Liver (tissue), 3 donors: ENCODE measurements at regions not wholly inside any gene's neighbourhood (a gene's known extent, or its start where the extent isn't known, plus 50 kb on each side); places are given as distances from the start of the nearest gene placed in this dataset.

Source experiments
- EGR1 ChIP-seq, 2 donors: IDR thresholded peaks; 2 replicates each; pipeline ENCODE4 v1.6.1; 2016 to 2018; ENCODE audit warnings: antibody characterized with exemption in 2 of 2, low read depth in 2 of 2
- FOXA1 ChIP-seq: IDR thresholded peaks from 2 replicates; pipeline ENCODE4 v1.6.1; 2016; ENCODE audit warnings: antibody characterized with exemption
- HNF4A ChIP-seq, 2 donors: conservative IDR thresholded peaks; 2 replicates each; pipeline ENCODE4 v1.6.1; 2016; ENCODE audit warnings: antibody characterized with exemption in 2 of 2, mild to moderate bottlenecking in 2 of 2
- MAX ChIP-seq: IDR thresholded peaks from 2 replicates; pipeline ENCODE4 v1.6.1; 2016; ENCODE audit warnings: antibody characterized with exemption
- RAD21 ChIP-seq, 2 donors: IDR thresholded peaks; 2 replicates each; pipeline ENCODE4 v1.6.1; 2016; ENCODE audit warnings: antibody characterized with exemption in 2 of 2, mild to moderate bottlenecking in 2 of 2
- REST ChIP-seq: IDR thresholded peaks from 2 replicates; pipeline ENCODE4 v1.6.1; 2016; ENCODE audit warnings: antibody characterized with exemption, mild to moderate bottlenecking
- SP1 ChIP-seq: IDR thresholded peaks from 2 replicates; pipeline ENCODE4 v1.6.1; 2018; ENCODE audit warnings: antibody characterized with exemption, mild to moderate bottlenecking
- TAF1 ChIP-seq: conservative IDR thresholded peaks from 2 replicates; pipeline ENCODE4 v1.6.1; 2016; ENCODE audit warnings: antibody characterized with exemption, mild to moderate bottlenecking
- YY1 ChIP-seq: IDR thresholded peaks from 2 replicates; pipeline ENCODE4 v1.6.1; 2016; ENCODE audit warnings: antibody characterized with exemption, mild to moderate bottlenecking
- ZBTB33 ChIP-seq: IDR thresholded peaks from 2 replicates; pipeline ENCODE4 v1.6.1; 2016; ENCODE audit warnings: antibody characterized with exemption
- TF ChIP-seq, protein P1 (sequence below): fragments of 150-350 bp; IDR thresholded peaks from 2 replicates; pipeline ENCODE4 v1.5.1; 2017; ENCODE audit warnings: improper control_type of control experiment, low read depth, low read length; ENCODE audit not compliant: missing input control
- TF ChIP-seq, protein P2 (sequence below): IDR thresholded peaks from 2 replicates; pipeline ENCODE4 v1.6.1; 2016; ENCODE audit warnings: antibody characterized with exemption
- donor health status: healthy.
- donor health status: healthy.

- TF ChIP-seq, protein P1, sequence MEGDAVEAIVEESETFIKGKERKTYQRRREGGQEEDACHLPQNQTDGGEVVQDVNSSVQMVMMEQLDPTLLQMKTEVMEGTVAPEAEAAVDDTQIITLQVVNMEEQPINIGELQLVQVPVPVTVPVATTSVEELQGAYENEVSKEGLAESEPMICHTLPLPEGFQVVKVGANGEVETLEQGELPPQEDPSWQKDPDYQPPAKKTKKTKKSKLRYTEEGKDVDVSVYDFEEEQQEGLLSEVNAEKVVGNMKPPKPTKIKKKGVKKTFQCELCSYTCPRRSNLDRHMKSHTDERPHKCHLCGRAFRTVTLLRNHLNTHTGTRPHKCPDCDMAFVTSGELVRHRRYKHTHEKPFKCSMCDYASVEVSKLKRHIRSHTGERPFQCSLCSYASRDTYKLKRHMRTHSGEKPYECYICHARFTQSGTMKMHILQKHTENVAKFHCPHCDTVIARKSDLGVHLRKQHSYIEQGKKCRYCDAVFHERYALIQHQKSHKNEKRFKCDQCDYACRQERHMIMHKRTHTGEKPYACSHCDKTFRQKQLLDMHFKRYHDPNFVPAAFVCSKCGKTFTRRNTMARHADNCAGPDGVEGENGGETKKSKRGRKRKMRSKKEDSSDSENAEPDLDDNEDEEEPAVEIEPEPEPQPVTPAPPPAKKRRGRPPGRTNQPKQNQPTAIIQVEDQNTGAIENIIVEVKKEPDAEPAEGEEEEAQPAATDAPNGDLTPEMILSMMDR = no peak
- TF ChIP-seq YY1 = no peak
- no peak for TF ChIP-seq ZBTB33
- TF ChIP-seq RAD21 (IDR thresholded peaks at IDR 0.05) = no peak
- no peak for TF ChIP-seq FOXA1
- TF ChIP-seq TAF1 = no peak
- TF ChIP-seq, protein P2, sequence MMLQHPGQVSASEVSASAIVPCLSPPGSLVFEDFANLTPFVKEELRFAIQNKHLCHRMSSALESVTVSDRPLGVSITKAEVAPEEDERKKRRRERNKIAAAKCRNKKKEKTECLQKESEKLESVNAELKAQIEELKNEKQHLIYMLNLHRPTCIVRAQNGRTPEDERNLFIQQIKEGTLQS = no peak
- no peak for TF ChIP-seq SP1
- TF ChIP-seq EGR1 (IDR thresholded peaks at IDR 0.05; ENCODE audit: low read depth in 2 of 2) = no peak
- no peak for TF ChIP-seq REST
- no peak for TF ChIP-seq MAX
- no peak for TF ChIP-seq HNF4A (conservative IDR thresholded peaks at IDR 0.05)
Measured at GRCh38 chr15:94731286-94731685, 499.9 kb downstream of the MCTP2 start.
